GM18858 (cell line): ENCODE measurements at regions not wholly inside any gene's neighbourhood (a gene's known extent, or its start where the extent isn't known, plus 50 kb on each side); places are given as distances from the start of the nearest gene placed in this dataset.

ENCODE experiments used
- ATAC-seq: cut with Tn5 transposase; IDR thresholded peaks from one replicate; pipeline ENCODE4 v1.9.1; 2021; ENCODE audit not compliant: unreplicated experiment

DNA sequence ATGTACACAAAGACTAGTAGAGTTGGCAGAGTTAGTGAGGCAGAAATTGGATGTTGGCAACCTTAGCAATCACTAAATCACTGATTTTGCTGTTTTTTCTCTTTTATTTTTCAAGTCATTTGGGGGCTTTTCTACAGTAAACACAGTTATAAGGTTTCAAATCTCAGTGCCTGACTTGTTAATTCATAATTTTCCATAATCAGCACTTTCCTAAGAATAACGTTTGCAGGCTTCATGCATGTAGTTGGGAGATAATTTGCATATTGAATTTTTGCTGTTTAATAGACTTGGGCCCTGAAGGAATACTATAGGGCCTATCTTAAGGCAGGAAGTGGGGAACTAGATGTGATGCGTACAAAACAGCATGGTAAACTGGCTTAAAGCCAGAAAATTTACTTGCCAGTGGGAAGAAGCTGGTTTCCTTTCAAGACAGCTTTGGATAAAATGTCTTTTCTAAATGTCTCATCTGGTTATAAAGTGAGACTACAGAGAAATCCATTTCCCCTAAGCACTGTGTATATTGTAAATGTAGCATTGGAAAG, 127.2 kb upstream of the SMIM21 start:
- ATAC-seq = no peak

- ATAC-seq = no peak
Observed at GRCh38 chr18:75554176-75554575, 126.7 kb upstream of the SMIM21 start.

DNA sequence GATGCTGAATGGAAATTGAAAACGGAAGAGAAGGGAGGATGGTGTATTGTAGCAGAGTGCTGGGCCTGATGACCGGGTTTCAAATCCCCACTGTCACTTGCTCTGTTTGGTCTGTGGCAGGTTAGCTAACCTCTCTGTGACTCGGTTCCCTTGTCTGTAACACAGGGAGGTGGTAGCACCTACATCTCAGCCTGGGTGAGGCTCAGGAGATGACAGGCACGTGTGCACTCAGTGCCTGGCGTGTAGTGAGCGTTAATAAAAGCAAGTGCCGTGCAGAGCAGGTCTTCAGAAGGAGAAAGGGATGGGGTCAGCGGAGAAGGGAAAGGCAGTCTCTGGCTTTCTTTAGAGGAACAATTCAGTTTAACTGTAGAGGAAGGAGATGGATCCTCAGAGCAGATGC, 125.5 kb upstream of the SMIM21 start:
- ATAC-seq = no peak

- no peak for ATAC-seq
Observed at GRCh38 chr18:75551071-75551470, 123.6 kb upstream of the SMIM21 start.

- no peak for ATAC-seq
Observed at GRCh38 chr18:75548353-75548905, 120.9 kb upstream of the SMIM21 start.

DNA sequence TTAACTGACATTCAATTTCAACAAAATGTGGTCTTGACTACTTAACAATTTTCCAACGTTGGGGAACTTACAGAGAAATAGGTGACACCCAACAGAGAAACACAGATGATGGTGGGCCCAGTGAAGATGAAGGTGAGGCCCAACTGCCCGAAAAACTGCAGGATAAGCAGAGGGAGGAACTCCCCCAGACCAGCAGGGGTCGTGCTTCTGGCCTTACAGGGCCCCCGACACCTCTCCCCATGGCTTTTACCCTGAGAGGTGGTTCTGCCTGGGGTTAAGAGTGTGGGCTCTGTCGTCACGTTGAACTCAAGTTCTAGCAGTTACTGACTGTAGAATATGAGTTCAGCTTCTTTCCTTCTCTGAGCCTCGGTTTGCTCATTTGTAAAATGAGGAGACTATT, 119.5 kb upstream of the SMIM21 start:
- ATAC-seq = no peak

DNA sequence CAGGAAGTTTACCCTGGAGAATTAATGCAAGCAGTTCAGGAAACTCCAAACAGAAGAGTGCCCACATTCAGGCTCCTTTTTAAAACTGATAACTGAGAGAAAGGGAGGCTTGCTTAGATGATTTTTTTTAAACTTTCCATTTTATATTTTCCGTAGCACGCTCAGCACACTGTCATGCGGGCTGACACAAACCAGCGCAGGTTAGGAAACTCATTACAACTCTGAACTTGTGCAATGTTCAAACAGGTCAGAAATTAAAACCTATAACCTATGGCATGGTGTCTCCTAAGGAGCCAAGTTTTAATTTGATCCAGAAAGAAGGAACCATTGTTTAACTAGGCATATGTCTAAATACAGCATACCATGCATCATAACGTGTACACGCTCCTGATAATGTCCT, 117.7 kb upstream of the SMIM21 start:
- no peak for ATAC-seq

DNA sequence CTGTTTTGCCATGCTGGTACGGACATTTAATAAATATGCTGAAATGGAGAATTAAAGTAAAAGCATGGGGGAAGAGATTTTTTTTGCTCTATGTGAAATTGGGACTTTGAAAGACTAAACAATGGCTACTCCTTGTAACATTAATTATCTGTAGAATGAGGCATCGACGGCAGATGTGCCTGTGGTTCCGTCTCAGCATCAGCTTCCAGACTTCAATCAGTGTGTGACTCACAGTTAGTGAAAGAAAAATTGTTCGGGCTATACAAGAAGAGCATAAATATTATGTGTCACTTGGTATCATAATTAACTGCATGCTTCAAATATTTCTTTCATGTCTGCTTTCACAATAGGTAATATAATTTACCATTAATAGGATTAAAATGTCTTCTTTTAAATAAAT, 117.0 kb upstream of the SMIM21 start:
- no peak for ATAC-seq

GRCh38 chr18:75544051-75544481, 116.6 kb upstream of the SMIM21 start:
- no peak for ATAC-seq

DNA sequence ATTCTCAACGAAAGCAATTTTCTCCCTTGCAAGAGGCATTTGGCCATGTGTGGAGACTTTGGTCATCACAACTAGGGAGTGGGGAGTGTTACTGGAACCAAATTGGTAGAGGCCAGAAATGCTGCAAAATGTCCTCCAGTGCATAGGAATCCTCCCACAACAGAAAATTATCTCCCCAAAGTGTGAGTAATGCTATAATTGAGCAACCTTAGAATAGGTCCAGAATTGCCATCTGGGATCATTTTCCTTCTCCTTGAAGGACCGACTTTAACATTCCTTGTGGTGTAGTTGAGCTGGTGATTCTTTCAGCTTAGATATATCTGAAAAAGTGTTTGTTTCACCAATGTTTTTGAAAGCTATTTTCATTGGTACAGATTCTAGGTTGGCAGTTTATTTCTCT, 111.2 kb upstream of the SMIM21 start:
- ATAC-seq = no peak

DNA sequence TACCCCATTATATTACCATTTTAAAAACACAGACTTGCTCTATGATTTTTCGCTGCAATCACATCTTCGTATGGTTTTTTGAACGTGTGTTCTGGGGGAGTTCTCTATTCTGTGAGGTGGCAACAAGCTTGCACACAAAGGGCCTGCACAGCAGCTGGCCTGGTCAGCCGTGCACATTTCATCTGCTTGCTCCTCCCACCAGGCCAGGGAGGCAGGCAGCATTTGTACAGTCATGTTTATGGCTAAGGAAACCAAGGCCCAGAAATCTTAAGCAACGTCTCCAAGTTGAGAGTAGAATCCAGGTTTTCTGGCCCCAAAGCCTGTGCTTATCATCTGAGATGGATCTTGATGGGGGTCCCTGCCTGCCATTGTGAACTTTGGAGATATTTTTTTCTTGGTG, 106.4 kb upstream of the SMIM21 start:
- no peak for ATAC-seq

GRCh38 chr18:75533209-75533608, 105.7 kb upstream of the SMIM21 start:
- ATAC-seq = no peak

DNA sequence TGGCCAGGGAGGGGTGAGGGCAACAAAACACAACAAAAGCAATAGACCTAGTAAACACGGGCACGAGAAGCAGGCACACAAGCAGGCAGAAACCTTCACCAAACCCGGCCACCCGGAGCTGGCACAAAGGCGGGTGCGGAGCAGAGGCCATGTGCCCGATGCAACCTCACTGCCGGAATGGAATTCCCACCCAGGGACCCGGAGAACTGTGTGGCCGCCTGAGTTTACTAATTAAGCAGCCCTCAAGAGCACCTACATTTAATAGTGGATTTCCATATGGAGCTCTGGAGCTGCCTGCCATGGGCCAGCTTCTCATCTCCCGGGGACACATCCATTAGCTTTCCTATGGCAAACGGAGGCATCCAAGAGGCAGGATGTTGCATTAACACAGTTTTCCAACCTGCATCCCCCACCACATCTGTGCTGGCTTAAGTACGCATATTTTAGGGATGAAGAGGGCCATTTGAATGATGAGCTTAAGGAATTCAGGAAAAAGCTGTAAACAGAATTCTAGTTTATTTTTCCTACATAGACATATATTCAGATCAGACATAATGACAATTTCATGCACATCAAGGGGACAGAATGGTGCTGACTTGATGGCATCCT, 104.5 kb upstream of the SMIM21 start:
- no peak for ATAC-seq

- ATAC-seq = no peak
Observed at GRCh38 chr18:75531212-75531850, 103.8 kb upstream of the SMIM21 start.

- no peak for ATAC-seq
Observed at GRCh38 chr18:75530566-75531211, 103.2 kb upstream of the SMIM21 start.

GRCh38 chr18:75530118-75530517, 102.6 kb upstream of the SMIM21 start:
- ATAC-seq = no peak

DNA sequence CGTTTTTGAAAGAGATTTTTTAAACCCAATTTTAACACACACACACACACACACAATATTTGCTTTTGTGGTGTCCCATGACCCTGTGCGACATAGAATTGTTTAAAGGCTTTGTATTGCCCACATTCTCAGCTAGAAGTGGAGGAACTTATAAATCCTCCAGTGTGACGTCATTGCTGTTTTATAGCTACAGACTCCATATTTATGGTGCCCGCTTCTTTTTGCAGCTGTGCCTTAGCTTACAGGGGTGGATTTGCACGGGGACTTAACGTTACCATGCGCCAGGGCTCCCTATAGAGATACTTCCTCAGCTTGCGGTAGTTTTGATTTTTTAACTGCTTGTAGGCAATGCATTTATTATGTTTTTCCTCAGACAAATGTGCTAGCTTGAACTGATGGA, 101.9 kb upstream of the SMIM21 start:
- ATAC-seq = no peak

DNA sequence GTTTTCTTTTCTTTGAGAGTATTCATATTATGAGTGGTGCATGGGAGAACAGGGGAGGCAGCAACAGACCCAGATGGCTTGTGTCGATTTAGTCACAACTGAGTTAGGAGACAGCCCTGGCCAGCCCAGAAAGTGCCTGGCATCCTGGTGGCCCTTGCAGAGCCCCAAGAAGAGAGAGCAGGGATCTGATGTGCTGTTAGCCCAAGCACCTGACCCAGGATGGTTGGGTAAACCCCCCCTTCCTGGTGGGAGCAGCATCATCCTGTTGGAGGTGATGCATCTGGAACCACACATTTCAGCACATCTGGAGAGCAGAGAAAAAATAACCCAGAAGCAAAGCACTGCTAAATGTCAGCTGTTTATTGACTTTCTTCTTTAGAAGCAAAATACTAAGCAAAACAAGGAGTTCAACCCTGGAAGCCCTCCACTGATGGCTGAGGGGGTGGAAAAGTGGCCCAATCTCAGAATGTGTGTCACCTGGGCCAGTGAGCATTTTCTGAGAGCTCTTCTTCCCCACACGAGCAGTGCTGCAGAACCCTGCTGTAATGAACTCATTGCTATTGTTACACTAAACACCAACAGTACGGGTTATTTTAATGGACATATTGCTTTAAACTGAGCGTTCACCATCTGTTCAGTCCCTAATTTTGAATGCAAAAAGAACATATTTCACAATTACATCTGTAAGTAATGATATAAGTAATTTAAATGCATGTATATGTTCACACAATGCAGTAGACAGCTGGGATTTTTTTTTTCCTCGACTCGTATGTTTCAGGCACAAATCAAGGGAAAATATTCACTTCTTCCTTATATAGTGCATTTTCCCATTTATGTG, 100.6 kb upstream of the SMIM21 start:
- ATAC-seq = no peak

- ATAC-seq = no peak
Observed at GRCh38 chr18:75526038-75526437, 98.5 kb upstream of the SMIM21 start.

DNA sequence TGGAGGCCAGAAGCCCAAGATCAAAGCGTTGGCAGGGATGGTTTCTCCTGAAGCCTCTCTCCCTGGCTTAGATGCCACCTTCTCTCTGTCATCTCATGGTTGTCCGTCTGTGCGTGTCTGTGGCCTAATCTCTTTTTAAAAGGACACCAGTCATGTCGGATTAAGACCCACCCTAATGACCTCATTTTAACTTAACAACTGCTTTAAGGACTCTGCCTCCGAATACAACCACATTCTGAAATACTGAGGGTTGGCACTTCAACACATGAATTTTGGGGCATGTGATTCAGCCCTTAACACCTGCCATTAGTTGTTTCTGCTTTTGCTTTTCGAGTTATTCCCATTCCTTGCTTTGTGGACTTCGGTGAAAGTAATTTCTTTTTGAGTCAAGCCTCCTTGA, 97.8 kb upstream of the SMIM21 start:
- ATAC-seq = no peak

GRCh38 chr18:75524841-75525240, 97.3 kb upstream of the SMIM21 start:
- ATAC-seq = no peak
